SK-N-SH (cell line): ENCODE measurements at regions not wholly inside any gene's neighbourhood (a gene's known extent, or its start where the extent isn't known, plus 50 kb on each side); places are given as distances from the start of the nearest gene placed in this dataset.

Source experiments
- ELF1 ChIP-seq: IDR thresholded peaks from 2 replicates; pipeline ENCODE4 v1.4.0; 2012
- GABPA ChIP-seq: IDR thresholded peaks from 2 replicates; pipeline ENCODE4 v1.4.0; 2012; ENCODE audit warnings: low read depth, mild to moderate bottlenecking
- JUND ChIP-seq: IDR thresholded peaks from 2 replicates; pipeline ENCODE4 v1.4.0; 2012
- NFIC ChIP-seq: IDR thresholded peaks from 2 replicates; pipeline ENCODE4 v1.4.0; 2012; ENCODE audit warnings: borderline replicate concordance
- RFX5 ChIP-seq: IDR thresholded peaks from 2 replicates; pipeline ENCODE4 v1.6.1; 2012; ENCODE audit warnings: mild to moderate bottlenecking, improper control_type of control experiment, low read length
- SMC3 ChIP-seq: IDR thresholded peaks from 2 replicates; pipeline ENCODE4 v1.6.1; 2012; ENCODE audit warnings: low read depth, low read length, improper control_type of control experiment
- TF ChIP-seq, protein P1 (sequence below): fragments of 150-350 bp; IDR thresholded peaks from 2 replicates; pipeline ENCODE4 v1.6.1; 2017; ENCODE audit warnings: antibody characterized with exemption, low read length, low read depth, borderline replicate concordance
- TF ChIP-seq, protein P2 (sequence below): fragments of 200-600 bp; sonication (generic); IDR thresholded peaks from 2 replicates; pipeline ENCODE4 v1.6.1; 2017; ENCODE audit warnings: antibody characterized with exemption, mild to moderate bottlenecking, moderate library complexity
- TF ChIP-seq, protein P3 (sequence below): IDR thresholded peaks from 2 replicates; pipeline ENCODE4 v1.6.1; 2012; ENCODE audit warnings: mild to moderate bottlenecking, low read depth, low read length, moderate library complexity

DNA sequence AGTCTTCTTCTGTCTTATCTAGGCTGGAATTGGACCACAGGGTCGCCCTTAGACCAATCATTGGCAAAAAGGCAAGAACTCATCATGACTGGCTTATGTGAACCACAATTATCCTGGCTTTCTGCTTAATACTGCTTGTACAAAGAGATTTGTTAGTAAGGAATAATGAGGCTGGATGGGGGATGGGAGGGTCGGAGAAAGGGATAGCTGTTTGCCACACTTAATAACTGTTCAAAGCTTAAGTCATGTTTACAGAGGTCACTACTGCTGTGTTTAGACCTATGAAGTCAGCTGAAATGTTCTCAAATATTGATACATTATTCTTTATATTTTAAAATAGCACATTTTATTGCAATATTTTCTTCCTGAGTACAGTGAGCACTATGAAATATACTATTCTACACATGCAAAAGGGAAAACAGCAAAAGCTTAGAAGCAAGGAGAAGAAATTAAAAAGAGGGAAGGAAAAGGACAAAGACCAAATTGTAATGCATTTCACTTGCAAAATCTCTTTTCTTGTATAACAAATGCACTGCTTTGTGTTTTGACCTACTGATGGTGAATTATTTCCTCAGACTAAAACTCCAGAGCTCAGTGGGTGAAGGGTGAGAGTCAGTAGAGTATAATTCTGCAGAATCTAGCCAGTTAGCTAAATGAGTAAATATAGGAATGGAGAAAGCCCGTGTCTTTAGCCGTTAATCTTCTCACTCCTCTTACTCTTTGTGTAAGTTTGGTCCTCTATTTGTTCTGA is 404.9 kb upstream of the ZNF608 start:
- TF ChIP-seq, protein P1, sequence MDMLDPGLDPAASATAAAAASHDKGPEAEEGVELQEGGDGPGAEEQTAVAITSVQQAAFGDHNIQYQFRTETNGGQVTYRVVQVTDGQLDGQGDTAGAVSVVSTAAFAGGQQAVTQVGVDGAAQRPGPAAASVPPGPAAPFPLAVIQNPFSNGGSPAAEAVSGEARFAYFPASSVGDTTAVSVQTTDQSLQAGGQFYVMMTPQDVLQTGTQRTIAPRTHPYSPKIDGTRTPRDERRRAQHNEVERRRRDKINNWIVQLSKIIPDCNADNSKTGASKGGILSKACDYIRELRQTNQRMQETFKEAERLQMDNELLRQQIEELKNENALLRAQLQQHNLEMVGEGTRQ = no peak
- TF ChIP-seq, protein P2, sequence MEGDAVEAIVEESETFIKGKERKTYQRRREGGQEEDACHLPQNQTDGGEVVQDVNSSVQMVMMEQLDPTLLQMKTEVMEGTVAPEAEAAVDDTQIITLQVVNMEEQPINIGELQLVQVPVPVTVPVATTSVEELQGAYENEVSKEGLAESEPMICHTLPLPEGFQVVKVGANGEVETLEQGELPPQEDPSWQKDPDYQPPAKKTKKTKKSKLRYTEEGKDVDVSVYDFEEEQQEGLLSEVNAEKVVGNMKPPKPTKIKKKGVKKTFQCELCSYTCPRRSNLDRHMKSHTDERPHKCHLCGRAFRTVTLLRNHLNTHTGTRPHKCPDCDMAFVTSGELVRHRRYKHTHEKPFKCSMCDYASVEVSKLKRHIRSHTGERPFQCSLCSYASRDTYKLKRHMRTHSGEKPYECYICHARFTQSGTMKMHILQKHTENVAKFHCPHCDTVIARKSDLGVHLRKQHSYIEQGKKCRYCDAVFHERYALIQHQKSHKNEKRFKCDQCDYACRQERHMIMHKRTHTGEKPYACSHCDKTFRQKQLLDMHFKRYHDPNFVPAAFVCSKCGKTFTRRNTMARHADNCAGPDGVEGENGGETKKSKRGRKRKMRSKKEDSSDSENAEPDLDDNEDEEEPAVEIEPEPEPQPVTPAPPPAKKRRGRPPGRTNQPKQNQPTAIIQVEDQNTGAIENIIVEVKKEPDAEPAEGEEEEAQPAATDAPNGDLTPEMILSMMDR = no peak
- TF ChIP-seq GABPA (no peak), ELF1 (no peak), JUND (no peak), RFX5 (no peak), SMC3 (no peak), NFIC (no peak)
- TF ChIP-seq, protein P3, sequence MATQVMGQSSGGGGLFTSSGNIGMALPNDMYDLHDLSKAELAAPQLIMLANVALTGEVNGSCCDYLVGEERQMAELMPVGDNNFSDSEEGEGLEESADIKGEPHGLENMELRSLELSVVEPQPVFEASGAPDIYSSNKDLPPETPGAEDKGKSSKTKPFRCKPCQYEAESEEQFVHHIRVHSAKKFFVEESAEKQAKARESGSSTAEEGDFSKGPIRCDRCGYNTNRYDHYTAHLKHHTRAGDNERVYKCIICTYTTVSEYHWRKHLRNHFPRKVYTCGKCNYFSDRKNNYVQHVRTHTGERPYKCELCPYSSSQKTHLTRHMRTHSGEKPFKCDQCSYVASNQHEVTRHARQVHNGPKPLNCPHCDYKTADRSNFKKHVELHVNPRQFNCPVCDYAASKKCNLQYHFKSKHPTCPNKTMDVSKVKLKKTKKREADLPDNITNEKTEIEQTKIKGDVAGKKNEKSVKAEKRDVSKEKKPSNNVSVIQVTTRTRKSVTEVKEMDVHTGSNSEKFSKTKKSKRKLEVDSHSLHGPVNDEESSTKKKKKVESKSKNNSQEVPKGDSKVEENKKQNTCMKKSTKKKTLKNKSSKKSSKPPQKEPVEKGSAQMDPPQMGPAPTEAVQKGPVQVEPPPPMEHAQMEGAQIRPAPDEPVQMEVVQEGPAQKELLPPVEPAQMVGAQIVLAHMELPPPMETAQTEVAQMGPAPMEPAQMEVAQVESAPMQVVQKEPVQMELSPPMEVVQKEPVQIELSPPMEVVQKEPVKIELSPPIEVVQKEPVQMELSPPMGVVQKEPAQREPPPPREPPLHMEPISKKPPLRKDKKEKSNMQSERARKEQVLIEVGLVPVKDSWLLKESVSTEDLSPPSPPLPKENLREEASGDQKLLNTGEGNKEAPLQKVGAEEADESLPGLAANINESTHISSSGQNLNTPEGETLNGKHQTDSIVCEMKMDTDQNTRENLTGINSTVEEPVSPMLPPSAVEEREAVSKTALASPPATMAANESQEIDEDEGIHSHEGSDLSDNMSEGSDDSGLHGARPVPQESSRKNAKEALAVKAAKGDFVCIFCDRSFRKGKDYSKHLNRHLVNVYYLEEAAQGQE = no peak
